Urinary bladder (tissue), 3 donors: ENCODE measurements at regions not wholly inside any gene's neighbourhood (a gene's known extent, or its start where the extent isn't known, plus 50 kb on each side); places are given as distances from the start of the nearest gene placed in this dataset.

Experiments
- DNase-seq: peaks from one replicate; pipeline ENCODE4 v3.0.0-alpha.2; 2015; ENCODE audit errors: extremely low spot score
- H3K27ac ChIP-seq: one replicate; pipeline ENCODE4 v1.5.1; 2013; ENCODE audit warnings: low read depth, mild to moderate bottlenecking, moderate library complexity
- H3K36me3 ChIP-seq: one replicate; pipeline ENCODE4 v1.6.1; 2013; ENCODE audit warnings: mild to moderate bottlenecking, moderate library complexity; ENCODE audit not compliant: insufficient read depth
- H3K4me1 ChIP-seq: one replicate; pipeline ENCODE4 v1.6.1; 2013; ENCODE audit warnings: mild to moderate bottlenecking, moderate library complexity; ENCODE audit not compliant: insufficient read depth
- H3K4me3 ChIP-seq: one replicate; pipeline ENCODE4 v1.5.1; 2013; ENCODE audit warnings: low read depth, low read length
- WGBS: extraction: QIAGEN DNeasy Blood & Tissue Kit; methylation state at CpG from one replicate; pipeline ENCODE4 v1.1.7; 2013; 5-methylcytosine and 5-hydroxymethylcytosine counted together
- donor health status: healthy with polysubstance abuse.
- donor health status: healthy.

GRCh38 chr16:13291591-13292333 lies 390.4 kb downstream of the SHISA9 start:
- no peak overlapping the region for H3K27ac ChIP-seq
- no peak for DNase-seq
- H3K4me3 ChIP-seq, result no peak overlapping the region
- WGBS, result 86% methylated on average over 4 of the region's 4 CpGs
- H3K36me3 ChIP-seq, result no peaks in the 10 kb centered on the region
- H3K4me1 ChIP-seq, result no peaks in the 10 kb centered on the region

GRCh38 chr16:13296206-13296605 lies 394.8 kb downstream of the SHISA9 start:
- 90% methylated on average over 4 of the region's 4 CpGs for WGBS
- Histone ChIP-seq H3K27ac (no peak overlapping the region), H3K4me1 (no peaks in the 10 kb centered on the region), H3K4me3 (no peak overlapping the region), H3K36me3 (no peaks in the 10 kb centered on the region)
- no peak for DNase-seq

- no peaks in the 10 kb centered on the region for H3K4me1 ChIP-seq
- WGBS, result 60% methylated on average over 5 of the region's 5 CpGs
- DNase-seq, result no peak
- no peak overlapping the region for H3K27ac ChIP-seq
- no peak overlapping the region for H3K4me3 ChIP-seq
- H3K36me3 ChIP-seq, result no peaks in the 10 kb centered on the region
Observed at GRCh38 chr16:13298666-13299065, 397.3 kb downstream of the SHISA9 start.

- H3K27ac ChIP-seq, result no peak overlapping the region
- no peaks in the 10 kb centered on the region for H3K4me1 ChIP-seq
- no peaks in the 10 kb centered on the region for H3K36me3 ChIP-seq
- 60% methylated on average over 9 of the region's 9 CpGs for WGBS
- H3K4me3 ChIP-seq, result no peak overlapping the region
- no peak for DNase-seq
Observed at GRCh38 chr16:13300066-13300840, 398.9 kb downstream of the SHISA9 start.

- H3K4me3 ChIP-seq, result no peak overlapping the region
- 74% methylated on average over 8 of the region's 8 CpGs for WGBS
Observed at GRCh38 chr16:13305019-13305755, 403.8 kb downstream of the SHISA9 start.

GRCh38 chr16:13306161-13306995 lies 405.0 kb downstream of the SHISA9 start:
- DNase-seq, result no peak
- H3K36me3 ChIP-seq, result no peaks in the 10 kb centered on the region
- no peak overlapping the region for H3K27ac ChIP-seq
- WGBS, result 47% methylated on average over 2 of the region's 2 CpGs
- no peak overlapping the region for H3K4me3 ChIP-seq
- H3K4me1 ChIP-seq, result no peaks in the 10 kb centered on the region

More at GRCh38 chr16:13305019-13305755, 403.8 kb downstream of the SHISA9 start:
- no peak for DNase-seq
- Histone ChIP-seq H3K4me1 (no peaks in the 10 kb centered on the region), H3K36me3 (no peaks in the 10 kb centered on the region), H3K27ac (no peak overlapping the region)

- H3K4me3 ChIP-seq, result no peak overlapping the region
- no peaks in the 10 kb centered on the region for H3K36me3 ChIP-seq
- no peak for DNase-seq
- no peak overlapping the region for H3K27ac ChIP-seq
- 41% methylated on average over 4 of the region's 4 CpGs for WGBS
- no peaks in the 10 kb centered on the region for H3K4me1 ChIP-seq
Observed at GRCh38 chr16:13307255-13307654, 405.9 kb downstream of the SHISA9 start.

GRCh38 chr16:13307851-13308250 lies 406.5 kb downstream of the SHISA9 start:
- Histone ChIP-seq H3K4me3 (no peak overlapping the region), H3K27ac (no peak overlapping the region), H3K36me3 (no peaks in the 10 kb centered on the region), H3K4me1 (no peaks in the 10 kb centered on the region)
- WGBS, result 89% methylated on average over 5 of the region's 5 CpGs
- no peak for DNase-seq

- Histone ChIP-seq H3K36me3 (no peaks in the 10 kb centered on the region), H3K27ac (no peak overlapping the region), H3K4me3 (no peak overlapping the region), H3K4me1 (no peaks in the 10 kb centered on the region)
- DNase-seq, result no peak
- WGBS, result 82% methylated on average over 1 of the region's 1 CpG
Observed at GRCh38 chr16:13312063-13312462, 410.7 kb downstream of the SHISA9 start.

- Histone ChIP-seq H3K4me3 (no peak overlapping the region), H3K36me3 (no peaks in the 10 kb centered on the region), H3K4me1 (no peaks in the 10 kb centered on the region), H3K27ac (no peak overlapping the region)
- no peak for DNase-seq
Observed at GRCh38 chr16:13313351-13313750, 412.0 kb downstream of the SHISA9 start.

- H3K36me3 ChIP-seq, result no peaks in the 10 kb centered on the region
- no peak overlapping the region for H3K4me3 ChIP-seq
- 49% methylated on average over 2 of the region's 2 CpGs for WGBS
Observed at GRCh38 chr16:13314633-13315032, 413.2 kb downstream of the SHISA9 start.

GRCh38 chr16:13315642-13316427 lies 414.4 kb downstream of the SHISA9 start:
- H3K27ac ChIP-seq, result no peak overlapping the region
- no peaks in the 10 kb centered on the region for H3K36me3 ChIP-seq
- H3K4me3 ChIP-seq, result no peak overlapping the region
- 59% methylated on average over 5 of the region's 5 CpGs for WGBS
- no peak for DNase-seq
- no peaks in the 10 kb centered on the region for H3K4me1 ChIP-seq

More at GRCh38 chr16:13314633-13315032, 413.2 kb downstream of the SHISA9 start:
- Histone ChIP-seq H3K4me1 (no peaks in the 10 kb centered on the region), H3K27ac (no peak overlapping the region)
- DNase-seq, result no peak
